ENCODE measurements at regions not wholly inside any gene's neighbourhood (a gene's known extent, or its start where the extent isn't known, plus 50 kb on each side); places are given as distances from the start of the nearest gene placed in this dataset.

DNA sequence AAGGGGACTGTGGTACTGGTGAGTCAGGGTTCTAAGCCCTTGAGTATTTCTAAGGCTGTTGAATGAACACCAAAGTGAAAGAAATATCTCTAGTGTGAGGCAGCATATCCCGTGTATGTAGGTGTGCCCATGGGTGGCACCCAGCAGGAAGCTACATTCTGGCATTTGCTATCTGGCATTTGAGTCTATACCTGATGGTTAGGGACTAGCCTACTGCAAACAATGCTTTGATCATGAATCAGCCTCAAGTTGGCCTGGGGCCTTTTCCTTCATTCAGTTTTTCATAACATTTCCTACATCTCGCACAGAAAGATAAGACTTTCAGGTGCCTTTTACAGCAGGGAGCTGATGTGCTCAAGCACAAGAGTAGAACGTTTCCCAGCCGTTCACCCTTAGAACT lies 85.7 kb upstream of the E2F7 start:
- Histone ChIP-seq H3K9me1 (replicated peaks; ENCODE audit: control insufficient read depth, extremely low read depth, insufficient read depth, low read length) (no peaks in the 10 kb centered on the region), H3K36me3 (ENCODE audit: control insufficient read depth in 2 of 2, extremely low read depth in 1 of 2, insufficient read depth in 2 of 2, low read length in 2 of 2) (no peaks in the 10 kb centered on the region), H3K9me3 (replicated peaks; ENCODE audit: control insufficient read depth, insufficient read depth, low read length) (no peaks in the 10 kb centered on the region), H3K4me2 (ENCODE audit: insufficient read depth, low read length) (no peak overlapping the region), H3K9ac (replicated peaks; ENCODE audit: extremely low read depth, insufficient read depth, low read length) (no peak overlapping the region), H3K79me2 (ENCODE audit: control insufficient read depth, insufficient read depth, low read length) (no peaks in the 10 kb centered on the region), H3K27ac (ENCODE audit: insufficient read depth, low read depth, low read length) (no peak overlapping the region), H3K27me3 (ENCODE audit: control insufficient read depth in 2 of 2, insufficient read depth in 2 of 2, low read length in 2 of 2) (no peaks in the 10 kb centered on the region), H4K20me1 (replicated peaks; ENCODE audit: control insufficient read depth, extremely low read depth, insufficient read depth, low read length) (no peaks in the 10 kb centered on the region), H3K4me1 (ENCODE audit: control insufficient read depth, extremely low read depth, insufficient read depth, low read length) (no peaks in the 10 kb centered on the region), H2AFZ (ENCODE audit: low read depth, low read length) (no peak overlapping the region), H3K4me3 (replicated peaks in 1 of 3; ENCODE audit: insufficient read depth in 1 of 3, low read depth in 1 of 3, low read length in 3 of 3) (no peak overlapping the region)
- ChIA-PET POLR2A (no interaction called here), CTCF (interaction anchor here (1.2 to 4.4 kb wide), 2 partner anchors 535 to 774 kb away, joined by 7 to 132 read pairs; no protein-coding TSS in a partner anchor)
- dilution Hi-C loops (cut with MboI; ENCODE audit: extremely low pct_ligation_motif_present, low sequenced_read_pairs) = no loop called here
- FAIRE-seq (no peak), DNase-seq (ENCODE audit: low read depth, low spot score) (no peak)
- TF ChIP-seq JUN (IDR thresholded peaks at IDR 0.05; ENCODE audit: borderline replicate concordance, insufficient read depth, insufficient read length, low read depth) = no peak
- TF ChIP-seq POLR2AphosphoS5 (IDR thresholded peaks at IDR 0.05; ENCODE audit: insufficient read depth, low read depth, low read length) = no peak
- no peak for TF ChIP-seq FOS (IDR thresholded peaks at IDR 0.05; ENCODE audit: borderline replicate concordance, insufficient read depth, low read length)
- TF ChIP-seq CTCF (IDR thresholded peaks at IDR 0.05; ENCODE audit: extremely low read depth in 1 of 2, insufficient read depth in 1 of 2, low read depth in 1 of 2, low read length in 2 of 2) = no peak
- TF ChIP-seq, protein P1, sequence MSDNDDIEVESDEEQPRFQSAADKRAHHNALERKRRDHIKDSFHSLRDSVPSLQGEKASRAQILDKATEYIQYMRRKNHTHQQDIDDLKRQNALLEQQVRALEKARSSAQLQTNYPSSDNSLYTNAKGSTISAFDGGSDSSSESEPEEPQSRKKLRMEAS (IDR thresholded peaks at IDR 0.05; ENCODE audit: insufficient read depth, insufficient read length) = no peak
- no peak for TF ChIP-seq POLR2A (IDR thresholded peaks at IDR 0.05; ENCODE audit: low read depth, low read length)
- TF ChIP-seq GATA2 (IDR thresholded peaks at IDR 0.05; ENCODE audit: insufficient read depth, insufficient read length, low read depth, low read length) = no peak
- no peak for TF ChIP-seq EZH2 (IDR thresholded peaks at IDR 0.05; ENCODE audit: borderline replicate concordance, low read depth, low read length, severe bottlenecking)
- TF ChIP-seq MYC (IDR thresholded peaks at IDR 0.05; ENCODE audit: low read depth, low read length) = no peak
- BruUV-seq (replicated peaks) = no TSS peak
- intact Hi-C loops (cut with micrococcal nuclease) = loop anchor here (5.0 kb wide), 1 partner anchor 104 kb away; no protein-coding TSS in a partner anchor

Measured in endothelial cell of umbilical vein (primary cell).